GM18507 (cell line): ENCODE measurements at regions not wholly inside any gene's neighbourhood (a gene's known extent, or its start where the extent isn't known, plus 50 kb on each side); places are given as distances from the start of the nearest gene placed in this dataset.
"Not testable (repeated sequence)": the region's sequence is repeated elsewhere in the genome, so short reads cannot be mapped to it uniquely, and the experiment has no call there.

Source experiments
- DNase-seq: peaks from one replicate; pipeline ENCODE4 v3.0.0; 2011; ENCODE audit warnings: low read depth; ENCODE audit not compliant: insufficient read length; ENCODE audit errors: extremely low spot score
- FAIRE-seq: peaks from 2 replicates; lab custom pipeline; 2011; peaks lifted over from hg19 to GRCh38; lab: Jason Lieb, UNC

DNA sequence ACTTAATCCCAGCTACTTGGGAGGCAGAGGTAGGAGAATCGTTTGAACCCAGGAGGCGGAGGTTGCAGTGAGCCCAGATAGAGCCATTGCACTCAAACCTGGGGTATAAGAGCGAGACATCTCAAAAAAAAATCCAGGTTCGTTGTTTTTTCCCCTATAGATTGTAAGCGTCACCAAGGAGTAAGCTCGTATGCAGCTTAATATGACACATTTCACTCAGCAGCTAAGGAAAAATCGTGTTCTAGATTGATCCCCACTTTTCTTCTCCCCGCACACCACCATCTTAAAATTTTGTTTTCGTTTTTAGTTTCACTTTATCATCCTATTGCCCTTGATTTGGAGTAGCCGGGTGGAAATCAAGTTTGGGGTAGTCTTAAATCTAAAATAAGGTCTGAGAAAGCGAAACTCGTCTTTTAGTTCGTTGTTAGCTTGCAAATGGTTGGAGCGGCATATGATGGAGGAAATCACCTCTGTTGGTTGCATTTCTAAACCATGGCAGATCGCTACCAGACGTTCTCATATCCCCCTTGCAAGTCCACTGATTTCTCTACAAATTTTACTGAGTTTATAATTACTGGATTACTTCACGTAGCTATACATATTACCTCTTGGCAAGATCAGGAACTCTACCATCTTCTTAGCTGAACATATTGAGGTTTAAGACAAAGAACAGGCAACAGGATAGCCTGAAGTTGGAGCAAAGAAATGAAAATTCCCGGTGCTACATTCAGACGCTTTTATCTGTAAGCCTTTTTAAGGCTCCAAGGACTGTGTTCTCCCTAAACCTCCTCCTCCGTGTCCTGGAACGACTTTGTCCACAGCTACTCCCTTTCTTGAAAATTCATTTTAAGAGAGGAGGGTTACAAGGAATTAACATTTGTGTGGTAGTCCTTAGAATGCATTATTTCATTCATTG, 91.1 kb upstream of the BTN3A2 start:
- DNase-seq: no peak
- FAIRE-seq: peak; percentile 81

GRCh38 chr6:26275663-26276062, 89.3 kb upstream of the BTN3A2 start:
- DNase-seq (no peak), FAIRE-seq (no peak)

DNA sequence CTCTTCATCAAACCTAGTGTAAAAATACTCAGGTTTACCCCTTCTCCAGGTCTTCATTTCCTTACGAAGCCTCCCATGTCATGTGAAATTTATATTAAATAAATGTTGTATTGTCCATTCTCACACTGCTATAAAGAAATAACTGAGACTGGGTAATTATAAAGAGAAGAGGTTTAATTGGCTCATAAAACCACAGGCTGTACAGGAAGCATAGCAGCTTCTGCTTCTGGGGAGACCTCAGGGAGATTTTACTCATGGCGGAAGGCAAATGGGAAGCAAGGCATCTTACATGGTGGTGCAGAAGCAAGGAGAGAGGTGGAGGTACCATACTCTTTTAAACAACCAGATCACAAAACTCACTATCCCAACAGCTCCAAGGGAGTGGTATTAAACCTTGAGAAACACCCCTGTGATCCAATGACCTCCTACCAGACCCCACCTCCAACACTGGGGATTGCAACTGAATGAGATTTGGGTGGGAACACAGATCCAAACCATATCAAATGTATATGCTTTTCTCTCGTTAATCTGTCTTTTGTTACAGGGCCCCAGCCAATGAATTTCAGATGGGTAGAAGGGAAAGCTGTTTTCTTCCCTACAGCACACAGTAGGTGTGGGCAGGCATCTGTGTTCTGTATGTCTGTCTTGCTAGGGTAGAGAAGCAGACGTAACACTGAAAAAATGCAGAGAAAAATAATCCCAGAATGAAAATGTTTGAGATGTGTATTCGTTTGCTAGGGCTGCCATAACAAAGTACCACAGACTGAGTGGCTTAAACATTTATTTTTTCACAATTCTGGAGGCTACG, 88.0 kb upstream of the BTN3A2 start:
- FAIRE-seq (no peak), DNase-seq (no peak)

GRCh38 chr6:26278536-26278935, 86.5 kb upstream of the BTN3A2 start:
- no peak for FAIRE-seq
- DNase-seq: no peak

DNA sequence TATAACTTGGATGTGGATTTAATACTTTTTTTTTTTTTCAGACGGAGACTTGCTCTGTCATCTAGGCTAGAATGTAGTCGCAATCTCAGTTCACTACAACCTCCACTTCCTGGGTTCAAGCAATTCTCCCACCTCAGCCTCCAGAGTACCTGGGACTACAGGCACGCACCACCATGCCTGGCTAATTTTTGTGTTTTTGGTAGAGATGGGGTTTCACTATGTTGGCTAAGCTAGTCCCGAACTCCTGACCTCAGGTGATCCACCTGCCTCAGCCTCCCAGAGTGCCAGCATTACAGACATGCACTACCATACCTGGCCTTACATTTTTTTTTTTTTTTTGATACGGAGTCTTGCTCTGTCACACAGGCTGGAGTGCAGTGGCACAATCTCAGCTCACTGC, 85.6 kb upstream of the BTN3A2 start:
- not testable (repeated sequence) for FAIRE-seq, DNase-seq

DNA sequence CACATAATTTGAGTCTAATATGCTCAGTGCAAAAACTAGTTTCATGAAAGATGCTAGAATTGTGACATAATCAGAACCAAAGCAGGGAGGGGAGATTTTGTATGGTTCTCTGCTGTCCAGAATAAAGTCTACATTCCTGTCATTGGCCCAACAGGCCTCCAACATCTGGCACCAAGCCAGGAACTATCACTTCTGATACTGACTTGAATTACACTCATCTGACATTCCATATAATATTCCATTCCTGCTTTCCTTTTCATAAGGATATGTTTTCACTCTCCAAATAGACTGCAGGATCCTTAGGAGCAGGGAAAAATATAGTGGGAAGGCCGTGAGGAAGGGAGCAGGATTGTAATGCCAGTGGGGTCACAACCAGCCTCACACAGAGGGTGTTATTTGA, 84.6 kb upstream of the BTN3A2 start:
- DNase-seq (no peak), FAIRE-seq (no peak)

- DNase-seq (no peak), FAIRE-seq (no peak)
Measured at GRCh38 chr6:26284537-26285142, 80.4 kb upstream of the BTN3A2 start.

DNA sequence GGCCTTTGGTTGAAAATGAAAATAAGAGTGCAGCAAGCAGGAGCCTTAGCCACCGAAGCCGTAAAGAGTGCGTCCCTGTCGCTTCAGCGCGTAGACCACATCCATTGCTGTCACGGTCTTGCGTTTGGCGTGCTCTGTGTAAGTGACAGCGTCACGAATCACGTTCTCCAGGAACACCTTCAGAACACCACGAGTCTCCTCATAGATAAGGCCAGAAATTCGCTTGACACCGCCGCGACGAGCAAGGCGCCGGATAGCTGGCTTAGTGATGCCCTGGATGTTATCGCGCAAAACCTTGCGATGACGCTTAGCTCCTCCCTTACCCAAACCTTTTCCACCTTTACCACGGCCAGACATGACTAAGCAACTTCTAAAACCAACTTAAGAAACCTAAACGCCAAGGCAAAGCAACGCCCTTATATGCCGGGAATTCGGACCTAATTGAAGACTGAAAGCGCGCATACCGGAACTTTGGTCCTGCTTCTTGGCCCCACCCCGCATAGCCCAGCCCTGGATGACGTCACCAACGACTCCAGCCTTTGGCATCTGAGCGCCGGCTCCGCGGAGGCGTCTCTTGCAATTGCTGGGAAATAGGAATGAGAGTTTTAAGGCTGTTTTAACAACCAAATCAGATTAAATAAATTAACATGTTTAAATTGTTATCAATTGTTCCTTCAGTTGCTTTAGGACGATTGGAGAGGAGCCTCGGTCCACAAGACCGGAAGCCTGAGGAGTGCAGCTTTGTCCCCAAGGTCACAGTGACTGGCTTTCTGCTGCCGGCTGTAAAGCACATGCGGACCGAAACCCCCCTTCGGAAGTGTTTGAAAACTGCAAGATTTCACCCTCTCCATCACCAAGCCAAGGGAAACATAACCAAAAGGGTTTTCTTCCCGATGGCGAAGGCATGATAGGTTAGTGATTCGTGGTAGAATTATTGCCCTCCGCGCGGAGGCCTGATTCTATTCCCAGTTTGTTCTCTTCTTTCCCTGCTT, 79.6 kb upstream of the BTN3A2 start:
- peak; percentile 95 for FAIRE-seq
- no peak for DNase-seq

GRCh38 chr6:26286168-26286877, 78.7 kb upstream of the BTN3A2 start:
- DNase-seq: no peak
- FAIRE-seq: no peak

- FAIRE-seq (no peak), DNase-seq (no peak)
Measured at GRCh38 chr6:26288155-26288554, 76.8 kb upstream of the BTN3A2 start.

GRCh38 chr6:26290941-26291340, 74.1 kb upstream of the BTN3A2 start:
- FAIRE-seq: no peak
- no peak for DNase-seq

GRCh38 chr6:26292709-26293108, 72.3 kb upstream of the BTN3A2 start:
- FAIRE-seq (no peak), DNase-seq (no peak)

GRCh38 chr6:26294302-26294701, 70.7 kb upstream of the BTN3A2 start:
- DNase-seq (no peak), FAIRE-seq (no peak)

- FAIRE-seq: peak; percentile 49
Measured at GRCh38 chr6:26295691-26296555, 69.1 kb upstream of the BTN3A2 start.

DNA sequence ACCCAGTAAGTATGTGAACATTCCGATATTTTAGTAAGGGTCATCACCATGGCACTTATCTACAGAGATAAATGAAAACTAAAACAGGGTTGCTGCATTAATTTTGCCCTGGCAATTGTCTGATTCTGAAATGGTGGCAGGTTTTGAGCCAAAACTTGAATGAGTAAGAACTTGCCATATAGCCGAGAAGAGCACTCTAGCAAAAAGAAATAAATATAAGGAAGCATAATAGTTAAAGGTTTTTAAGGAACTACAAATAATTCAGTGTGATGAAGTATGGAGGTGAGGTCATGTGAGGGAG, 68.5 kb upstream of the BTN3A2 start:
- FAIRE-seq (no peak), DNase-seq (no peak)

More at GRCh38 chr6:26295691-26296555, 69.1 kb upstream of the BTN3A2 start:
- no peak for DNase-seq

DNA sequence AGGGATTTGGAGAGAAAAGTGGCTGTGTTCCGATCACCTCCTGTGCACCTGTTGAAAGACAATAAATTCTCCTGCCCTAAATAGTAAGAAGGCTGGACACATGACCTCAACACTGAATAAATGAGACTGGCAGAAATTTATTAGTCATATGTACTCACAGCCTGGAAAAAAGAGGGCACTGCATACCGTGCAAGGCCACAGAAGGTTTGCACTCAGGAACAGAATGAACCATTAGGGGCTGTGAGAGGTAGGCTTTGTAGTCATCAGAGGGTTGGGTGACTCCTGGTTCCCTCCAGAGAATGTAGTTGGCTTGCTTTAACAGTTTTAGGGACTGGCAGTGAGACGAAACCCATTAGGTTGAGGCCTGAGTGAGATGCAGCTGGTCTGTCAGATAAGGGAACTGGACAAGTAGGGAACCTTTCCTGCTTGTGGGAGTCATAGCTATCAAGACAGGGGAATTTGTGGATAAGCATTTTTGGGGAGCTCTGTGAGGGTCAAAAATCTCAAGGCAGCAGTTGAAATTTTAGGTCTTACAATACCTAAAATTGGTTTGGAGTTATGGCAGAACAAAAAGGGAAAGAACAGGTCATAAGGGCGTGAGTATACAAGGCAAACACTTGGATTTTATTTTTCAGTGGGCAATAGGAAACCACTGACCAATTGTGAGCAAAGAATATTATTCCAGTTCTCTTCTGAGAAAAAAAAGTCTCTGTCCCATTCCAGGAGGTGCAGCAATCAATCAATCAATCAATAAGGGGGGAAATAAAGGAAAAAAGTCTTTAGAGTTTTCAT, 67.9 kb upstream of the BTN3A2 start:
- FAIRE-seq: no peak
- DNase-seq: no peak
